GM23338 (cell line): ENCODE measurements at regions not wholly inside any gene's neighbourhood (a gene's known extent, or its start where the extent isn't known, plus 50 kb on each side); places are given as distances from the start of the nearest gene placed in this dataset.

Source experiments
- ATAC-seq: fragments of 200-7000 bp; cut with Tn5 transposase; 3 replicates; pipeline ENCODE4 v1.9.1; 2020
- DNase-seq: peaks from one replicate; pipeline ENCODE4 v3.0.0-alpha.2; 2015; ENCODE audit warnings: low spot score
- H2AFZ ChIP-seq: fragments of 200-600 bp; sonication (generic); 2 replicates; pipeline ENCODE4 v1.8.0; 2016; ENCODE audit warnings: antibody characterized with exemption, mild to moderate bottlenecking, moderate library complexity
- H3F3A ChIP-seq: fragments of 200-600 bp; sonication (generic); replicated peaks from 2 replicates; pipeline ENCODE4 v1.8.0; 2017; ENCODE audit warnings: antibody characterized with exemption, mixed run types, low read depth
- H3K27ac ChIP-seq: fragments of 200-600 bp; sonication (generic); 2 replicates; pipeline ENCODE4 v1.6.1; 2016; ENCODE audit warnings: low read depth
- H3K27me3 ChIP-seq: fragments of 200-600 bp; sonication (generic); 2 replicates; pipeline ENCODE4 v1.8.0; 2016; ENCODE audit warnings: mild to moderate bottlenecking, mixed run types, moderate library complexity; ENCODE audit not compliant: insufficient read depth
- H3K36me3 ChIP-seq: fragments of 200-600 bp; sonication (generic); 2 replicates; pipeline ENCODE4 v1.8.0; 2016; ENCODE audit warnings: mild to moderate bottlenecking; ENCODE audit not compliant: insufficient read depth
- H3K4me1 ChIP-seq: fragments of 200-600 bp; sonication (generic); 2 replicates; pipeline ENCODE4 v1.8.0; 2016; ENCODE audit warnings: mild to moderate bottlenecking, moderate library complexity; ENCODE audit not compliant: insufficient read depth
- H3K4me2 ChIP-seq: fragments of 200-600 bp; sonication (generic); 2 replicates; pipeline ENCODE4 v1.7.1; 2017; ENCODE audit warnings: mixed run types
- H3K4me3 ChIP-seq: fragments of 200-600 bp; sonication (generic); 2 replicates; pipeline ENCODE4 v1.6.1; 2016; ENCODE audit warnings: mixed run types
- H3K79me2 ChIP-seq: fragments of 200-600 bp; sonication (generic); replicated peaks from 2 replicates; pipeline ENCODE4 v1.8.0; 2017; ENCODE audit warnings: mild to moderate bottlenecking; ENCODE audit not compliant: insufficient read depth
- H3K9me2 ChIP-seq: fragments of 200-600 bp; sonication (generic); 2 replicates; pipeline ENCODE4 v1.8.0; 2017; ENCODE audit not compliant: insufficient read depth
- H4K20me1 ChIP-seq: fragments of 200-600 bp; sonication (generic); replicated peaks from 2 replicates; pipeline ENCODE4 v1.8.0; 2017; ENCODE audit warnings: mild to moderate bottlenecking; ENCODE audit not compliant: insufficient read depth
- H3K27ac Mint-ChIP-seq: 2 replicates; pipeline ENCODE4 v1.8.0; 2020; ENCODE audit warnings: inconsistent platforms, mild to moderate bottlenecking, moderate library complexity, mixed read lengths
- H3K27me3 Mint-ChIP-seq: 3 replicates; pipeline ENCODE4 v1.8.0; 2022; ENCODE audit warnings: low read depth, mild to moderate bottlenecking, moderate library complexity, mixed read lengths, inconsistent platforms; ENCODE audit not compliant: insufficient read depth, poor library complexity
- H3K36me3 Mint-ChIP-seq: 3 replicates; pipeline ENCODE4 v1.8.0; 2021; ENCODE audit warnings: low read depth, mild to moderate bottlenecking, inconsistent platforms, moderate library complexity, mixed read lengths
- H3K4me1 Mint-ChIP-seq: 3 replicates; pipeline ENCODE4 v1.8.0; 2020; ENCODE audit warnings: mild to moderate bottlenecking, inconsistent platforms, mixed read lengths
- H3K4me3 Mint-ChIP-seq: 3 replicates; pipeline ENCODE4 v1.8.0; 2021; ENCODE audit warnings: moderate library complexity, mild to moderate bottlenecking, inconsistent platforms, mixed read lengths
- H3K9me3 Mint-ChIP-seq: 3 replicates; pipeline ENCODE4 v1.8.0; 2020; ENCODE audit warnings: moderate library complexity, mild to moderate bottlenecking, inconsistent platforms, mixed read lengths
- CREB1 ChIP-seq: fragments of 250-450 bp; sonication (Bioruptor Pico); IDR thresholded peaks from 2 replicates; pipeline ENCODE4 v1.5.0; 2020; ENCODE audit warnings: low read depth, mild to moderate bottlenecking, moderate library complexity
- EZH2 ChIP-seq: fragments of 200-600 bp; sonication (generic); IDR thresholded peaks from one replicate; pipeline ENCODE4 v1.8.0; 2017; ENCODE audit warnings: antibody characterized with exemption, mild to moderate bottlenecking, low read depth; ENCODE audit not compliant: unreplicated experiment
- POLR2AphosphoS5 ChIP-seq: IDR thresholded peaks from 2 replicates; pipeline ENCODE4 v1.6.1; 2016; ENCODE audit warnings: antibody characterized with exemption, low read depth
- ZNF114 ChIP-seq: fragments of 250-450 bp; sonication (Bioruptor Pico); IDR thresholded peaks from 2 replicates; pipeline ENCODE4 v1.5.0; 2020; ENCODE audit warnings: mild to moderate bottlenecking, moderate library complexity
- ZNF331 ChIP-seq: fragments of 250-450 bp; sonication (Bioruptor Pico); IDR thresholded peaks from 2 replicates; pipeline ENCODE4 v1.5.0; 2020; ENCODE audit warnings: low read depth, mild to moderate bottlenecking, moderate library complexity
- ZNF462 ChIP-seq: fragments of 250-450 bp; sonication (Bioruptor Pico); IDR thresholded peaks from 2 replicates; pipeline ENCODE4 v1.5.0; 2020; ENCODE audit warnings: mild to moderate bottlenecking, moderate library complexity

GRCh38 chr2:100739735-100740432, 80.1 kb upstream of the NPAS2 start:
- ATAC-seq (no peak), DNase-seq (no peak)
- Histone ChIP-seq H3K4me2 (no peak overlapping the region), H3K36me3 (no peaks in the 10 kb centered on the region), H3K79me2 (no peaks in the 10 kb centered on the region), H3K9me2 (no peaks in the 10 kb centered on the region; the same call in 1 of the 2 replicates), H3K27ac (no peak overlapping the region), H3K27me3 (no peaks in the 10 kb centered on the region), H3F3A (no peaks in the 10 kb centered on the region), H2AFZ (peak overlapping the region; percentile 72; the same call in 1 of the 2 replicates), H3K4me1 (no peaks in the 10 kb centered on the region), H4K20me1 (no peaks in the 10 kb centered on the region), H3K4me3 (no peak overlapping the region)
- H3K9me3 Mint-ChIP-seq = no peaks in the 10 kb centered on the region
- no peak overlapping the region for H3K4me3 Mint-ChIP-seq
- no peak for TF ChIP-seq CREB1 (CRISPR knock-in tag)
- TF ChIP-seq ZNF462 (CRISPR knock-in tag) = no peak
- TF ChIP-seq EZH2 = no peak
- no peak for TF ChIP-seq ZNF114 (CRISPR knock-in tag)
- H3K36me3 Mint-ChIP-seq = no peaks in the 10 kb centered on the region
- no peaks in the 10 kb centered on the region for H3K4me1 Mint-ChIP-seq
- no peak overlapping the region for H3K27ac Mint-ChIP-seq
- H3K27me3 Mint-ChIP-seq = no peaks in the 10 kb centered on the region

DNA sequence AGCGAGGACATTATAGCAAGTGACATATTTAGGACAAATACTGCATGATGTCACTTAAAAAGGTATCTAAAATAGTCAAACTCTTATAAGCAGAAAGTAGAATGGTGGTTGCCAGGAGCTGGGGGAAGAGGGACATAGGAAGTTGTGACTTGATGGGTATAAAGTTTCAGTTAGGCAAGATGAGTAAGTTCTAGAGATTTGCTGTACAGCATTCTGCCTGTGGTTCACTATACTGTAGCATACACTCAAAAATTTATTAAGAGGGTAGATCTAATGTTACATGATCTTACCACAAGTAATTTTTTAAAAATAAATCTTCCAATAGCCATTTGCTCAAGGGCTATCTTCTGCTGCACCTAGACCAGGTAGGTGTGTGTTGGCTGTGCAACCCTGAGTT, 78.1 kb upstream of the NPAS2 start:
- Mint-ChIP-seq H3K9me3 (no peaks in the 10 kb centered on the region; the same call in 2 of the 3 replicates), H3K4me1 (no peaks in the 10 kb centered on the region), H3K36me3 (no peaks in the 10 kb centered on the region), H3K27me3 (no peaks in the 10 kb centered on the region), H3K4me3 (no peak overlapping the region), H3K27ac (no peak overlapping the region)
- Histone ChIP-seq H2AFZ (no peak overlapping the region), H3K27ac (no peak overlapping the region), H3F3A (no peaks in the 10 kb centered on the region), H3K4me1 (no peaks in the 10 kb centered on the region), H3K4me2 (no peak overlapping the region), H3K27me3 (no peaks in the 10 kb centered on the region), H3K4me3 (no peak overlapping the region), H3K36me3 (no peaks in the 10 kb centered on the region), H3K79me2 (no peaks in the 10 kb centered on the region), H4K20me1 (no peaks in the 10 kb centered on the region), H3K9me2 (no peaks in the 10 kb centered on the region; the same call in 1 of the 2 replicates)
- DNase-seq = no peak
- ATAC-seq = no peak
- no peak for TF ChIP-seq POLR2AphosphoS5
- TF ChIP-seq ZNF331 (CRISPR knock-in tag) = no peak
- no peak for TF ChIP-seq ZNF114 (CRISPR knock-in tag)
- no peak for TF ChIP-seq ZNF462 (CRISPR knock-in tag)
